Activated naive CD4-positive, alpha-beta T cell treated with anti-CD3 and anti-CD28 coated beads, Interleukin-2, amount 50 U/mL, for 72 hours (primary cell): ENCODE measurements at regions not wholly inside any gene's neighbourhood (a gene's known extent, or its start where the extent isn't known, plus 50 kb on each side); places are given as distances from the start of the nearest gene placed in this dataset.

Source experiments
- ATAC-seq, 2 donors: fragments of 150-1000 bp; cut with Tn5 transposase; 2 replicates each; pipeline ENCODE4 v1.10.0; 2021; ENCODE audit warnings: mild to moderate bottlenecking in 2 of 2, moderate library complexity in 2 of 2
- DNase-seq, 2 donors: peaks; one replicate each; pipeline ENCODE4 v3.0.0; 2021 to 2022; ENCODE audit warnings: low spot score in 2 of 2
- H3K27ac Mint-ChIP-seq, 2 donors: one replicate each; pipeline ENCODE4 v1.8.0; 2022; ENCODE audit warnings: mild to moderate bottlenecking in 2 of 2, mixed read lengths in 2 of 2
- H3K36me3 Mint-ChIP-seq, 2 donors: one replicate each; pipeline ENCODE4 v1.8.0; 2022; ENCODE audit warnings: mixed read lengths in 2 of 2
- H3K9me3 Mint-ChIP-seq, 2 donors: one replicate each; pipeline ENCODE4 v1.8.0; 2022; ENCODE audit warnings: mixed read lengths in 2 of 2

- DNase-seq: no peak
- no peak overlapping the region for H3K27ac Mint-ChIP-seq
- ATAC-seq: no peak
- H3K9me3 Mint-ChIP-seq: peaks cover 8 to 13% of the 10 kb centered on the region in 2 donors
- H3K36me3 Mint-ChIP-seq: no peaks in the 10 kb centered on the region
Measured at GRCh38 chr11:70838198-70838597, 414.2 kb downstream of the SHANK2 start.

GRCh38 chr11:70839851-70840250 is 412.5 kb downstream of the SHANK2 start:
- Mint-ChIP-seq H3K36me3 (no peaks in the 10 kb centered on the region), H3K9me3 (peaks cover 8 to 13% of the 10 kb centered on the region in 2 donors), H3K27ac (no peak overlapping the region)
- no peak for ATAC-seq
- no peak for DNase-seq

- H3K27ac Mint-ChIP-seq: no peak overlapping the region
- DNase-seq: no peak
- ATAC-seq: no peak
- H3K36me3 Mint-ChIP-seq: no peaks in the 10 kb centered on the region
- H3K9me3 Mint-ChIP-seq: peaks cover 8 to 13% of the 10 kb centered on the region in 2 donors
Measured at GRCh38 chr11:70841264-70841663, 411.1 kb downstream of the SHANK2 start.

GRCh38 chr11:70842256-70842655 is 410.1 kb downstream of the SHANK2 start:
- ATAC-seq (no peak), DNase-seq (no peak)
- H3K27ac Mint-ChIP-seq: no peak overlapping the region
- peaks cover 8 to 11% of the 10 kb centered on the region in 2 donors for H3K9me3 Mint-ChIP-seq
- H3K36me3 Mint-ChIP-seq: no peaks in the 10 kb centered on the region

- Mint-ChIP-seq H3K36me3 (no peaks in the 10 kb centered on the region), H3K9me3 (peaks cover 8% of the 10 kb centered on the region in 2 donors), H3K27ac (no peak overlapping the region)
- DNase-seq: no peak
- ATAC-seq: no peak
Measured at GRCh38 chr11:70842701-70843100, 409.7 kb downstream of the SHANK2 start.

- ATAC-seq: no peak
- H3K9me3 Mint-ChIP-seq: no peaks in the 10 kb centered on the region
- H3K27ac Mint-ChIP-seq: no peak overlapping the region
- no peak for DNase-seq
- no peaks in the 10 kb centered on the region for H3K36me3 Mint-ChIP-seq
Measured at GRCh38 chr11:70843906-70844305, 408.5 kb downstream of the SHANK2 start.

GRCh38 chr11:70844387-70844786 is 408.0 kb downstream of the SHANK2 start:
- ATAC-seq: no peak
- no peaks in the 10 kb centered on the region for H3K36me3 Mint-ChIP-seq
- DNase-seq: no peak
- H3K27ac Mint-ChIP-seq: no peak overlapping the region
- no peaks in the 10 kb centered on the region for H3K9me3 Mint-ChIP-seq

- no peak for ATAC-seq
- Mint-ChIP-seq H3K9me3 (peaks cover 3 to 4% of the 10 kb centered on the region in 2 donors), H3K36me3 (no peaks in the 10 kb centered on the region), H3K27ac (no peak overlapping the region)
- DNase-seq: no peak
Measured at GRCh38 chr11:70845591-70846041, 406.8 kb downstream of the SHANK2 start.

GRCh38 chr11:70846781-70847655 is 405.4 kb downstream of the SHANK2 start:
- H3K9me3 Mint-ChIP-seq: peaks cover 3 to 4% of the 10 kb centered on the region in 2 donors
- no peak overlapping the region for H3K27ac Mint-ChIP-seq
- no peaks in the 10 kb centered on the region for H3K36me3 Mint-ChIP-seq
- DNase-seq (no peak), ATAC-seq (no peak)

GRCh38 chr11:70848243-70848750 is 404.1 kb downstream of the SHANK2 start:
- peaks cover 3 to 4% of the 10 kb centered on the region in 2 donors for H3K9me3 Mint-ChIP-seq
- no peak for ATAC-seq
- DNase-seq: no peak
- H3K27ac Mint-ChIP-seq: no peak overlapping the region
- no peaks in the 10 kb centered on the region for H3K36me3 Mint-ChIP-seq

- DNase-seq (no peak), ATAC-seq (no peak)
- no peak overlapping the region for H3K27ac Mint-ChIP-seq
- peaks cover 3 to 4% of the 10 kb centered on the region in 2 donors for H3K9me3 Mint-ChIP-seq
- no peaks in the 10 kb centered on the region for H3K36me3 Mint-ChIP-seq
Measured at GRCh38 chr11:70849031-70849430, 403.3 kb downstream of the SHANK2 start.

- no peak for ATAC-seq
- DNase-seq: no peak
- no peaks in the 10 kb centered on the region for H3K36me3 Mint-ChIP-seq
- H3K27ac Mint-ChIP-seq: no peak overlapping the region
- H3K9me3 Mint-ChIP-seq: peaks cover 11% of the 10 kb centered on the region in 2 donors
Measured at GRCh38 chr11:70851308-70851707, 401.1 kb downstream of the SHANK2 start.

GRCh38 chr11:70851907-70852306 is 400.5 kb downstream of the SHANK2 start:
- Mint-ChIP-seq H3K36me3 (no peaks in the 10 kb centered on the region), H3K9me3 (peaks cover 11 to 12% of the 10 kb centered on the region in 2 donors), H3K27ac (no peak overlapping the region)
- ATAC-seq (no peak), DNase-seq (no peak)

- H3K9me3 Mint-ChIP-seq: peaks cover 11 to 12% of the 10 kb centered on the region in 2 donors
- no peaks in the 10 kb centered on the region for H3K36me3 Mint-ChIP-seq
- no peak for ATAC-seq
- H3K27ac Mint-ChIP-seq: no peak overlapping the region
- DNase-seq: no peak
Measured at GRCh38 chr11:70853068-70853769, 399.2 kb downstream of the SHANK2 start.

GRCh38 chr11:70853770-70854108 is 398.6 kb downstream of the SHANK2 start:
- no peaks in the 10 kb centered on the region for H3K36me3 Mint-ChIP-seq
- H3K9me3 Mint-ChIP-seq: peaks cover 11 to 12% of the 10 kb centered on the region in 2 donors
- H3K27ac Mint-ChIP-seq: no peak overlapping the region

GRCh38 chr11:70854201-70854600 is 398.2 kb downstream of the SHANK2 start:
- H3K9me3 Mint-ChIP-seq: peaks cover 11 to 16% of the 10 kb centered on the region in 2 donors
- ATAC-seq: no peak

More at GRCh38 chr11:70853770-70854108, 398.6 kb downstream of the SHANK2 start:
- ATAC-seq: no peak
- DNase-seq: no peak

GRCh38 chr11:70854901-70855556 is 397.3 kb downstream of the SHANK2 start:
- ATAC-seq: no peak
- no peak for DNase-seq
- H3K9me3 Mint-ChIP-seq: peaks cover 7 to 15% of the 10 kb centered on the region in 2 donors
- no peak overlapping the region for H3K27ac Mint-ChIP-seq
- H3K36me3 Mint-ChIP-seq: no peaks in the 10 kb centered on the region

More at GRCh38 chr11:70854201-70854600, 398.2 kb downstream of the SHANK2 start:
- DNase-seq: no peak
- Mint-ChIP-seq H3K27ac (no peak overlapping the region), H3K36me3 (no peaks in the 10 kb centered on the region)
